ENCODE measurements at regions not wholly inside any gene's neighbourhood (a gene's known extent, or its start where the extent isn't known, plus 50 kb on each side); places are given as distances from the start of the nearest gene placed in this dataset.

DNA sequence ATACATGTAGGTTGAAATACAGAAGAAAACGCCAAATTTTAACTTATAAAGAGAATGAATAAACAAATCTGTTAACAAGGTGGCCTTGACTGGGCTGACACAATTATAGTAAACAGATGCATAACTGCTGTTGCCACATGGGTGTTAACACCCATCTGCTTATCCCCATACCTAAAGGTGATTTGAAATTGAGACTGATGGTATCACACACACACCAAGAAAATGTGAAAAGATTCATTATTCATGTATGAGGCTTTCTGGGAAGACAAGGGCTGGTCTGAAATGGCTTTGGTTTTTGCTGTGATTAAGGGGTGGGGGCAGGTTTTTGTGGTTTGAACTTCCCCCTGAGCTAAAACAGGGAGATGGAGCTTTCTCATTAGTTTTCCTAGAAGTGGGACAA lies 156.6 kb downstream of the SYT10 start:
- no peak for TF ChIP-seq POLR2A (IDR thresholded peaks at IDR 0.05)
- TF ChIP-seq, protein P1, sequence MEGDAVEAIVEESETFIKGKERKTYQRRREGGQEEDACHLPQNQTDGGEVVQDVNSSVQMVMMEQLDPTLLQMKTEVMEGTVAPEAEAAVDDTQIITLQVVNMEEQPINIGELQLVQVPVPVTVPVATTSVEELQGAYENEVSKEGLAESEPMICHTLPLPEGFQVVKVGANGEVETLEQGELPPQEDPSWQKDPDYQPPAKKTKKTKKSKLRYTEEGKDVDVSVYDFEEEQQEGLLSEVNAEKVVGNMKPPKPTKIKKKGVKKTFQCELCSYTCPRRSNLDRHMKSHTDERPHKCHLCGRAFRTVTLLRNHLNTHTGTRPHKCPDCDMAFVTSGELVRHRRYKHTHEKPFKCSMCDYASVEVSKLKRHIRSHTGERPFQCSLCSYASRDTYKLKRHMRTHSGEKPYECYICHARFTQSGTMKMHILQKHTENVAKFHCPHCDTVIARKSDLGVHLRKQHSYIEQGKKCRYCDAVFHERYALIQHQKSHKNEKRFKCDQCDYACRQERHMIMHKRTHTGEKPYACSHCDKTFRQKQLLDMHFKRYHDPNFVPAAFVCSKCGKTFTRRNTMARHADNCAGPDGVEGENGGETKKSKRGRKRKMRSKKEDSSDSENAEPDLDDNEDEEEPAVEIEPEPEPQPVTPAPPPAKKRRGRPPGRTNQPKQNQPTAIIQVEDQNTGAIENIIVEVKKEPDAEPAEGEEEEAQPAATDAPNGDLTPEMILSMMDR (IDR thresholded peaks at IDR 0.05): no peak

Data from uterus (tissue), 2 donors.